Tibial nerve (tissue), 4 donors: ENCODE measurements at regions not wholly inside any gene's neighbourhood (a gene's known extent, or its start where the extent isn't known, plus 50 kb on each side); places are given as distances from the start of the nearest gene placed in this dataset.

ENCODE experiments used
- EP300 ChIP-seq, 2 donors: sonication (generic); formaldehyde crosslinking; IDR thresholded peaks; one replicate each; pipeline ENCODE4 v1.6.1; 2017; ENCODE audit warnings: antibody characterized with exemption in 2 of 2, mild to moderate bottlenecking in 1 of 2
- POLR2A ChIP-seq, 2 donors: fragments of 450-650 bp; IDR thresholded peaks; one replicate each; pipeline ENCODE4 v1.6.1; 2017; ENCODE audit warnings: antibody characterized with exemption in 2 of 2, mild to moderate bottlenecking in 2 of 2, moderate library complexity in 2 of 2
- TF ChIP-seq, protein P1 (sequence below), 5 experiments: fragments of 200-600 bp in 3 of 5; fragments of 450-650 bp in 2 of 5; sonication (generic) in 3 of 5; IDR thresholded peaks; one replicate each; pipeline ENCODE4 v1.5.1; 2016 to 2019; ENCODE audit warnings: antibody characterized with exemption in 5 of 5, mild to moderate bottlenecking in 3 of 5, moderate library complexity in 2 of 5

DNA sequence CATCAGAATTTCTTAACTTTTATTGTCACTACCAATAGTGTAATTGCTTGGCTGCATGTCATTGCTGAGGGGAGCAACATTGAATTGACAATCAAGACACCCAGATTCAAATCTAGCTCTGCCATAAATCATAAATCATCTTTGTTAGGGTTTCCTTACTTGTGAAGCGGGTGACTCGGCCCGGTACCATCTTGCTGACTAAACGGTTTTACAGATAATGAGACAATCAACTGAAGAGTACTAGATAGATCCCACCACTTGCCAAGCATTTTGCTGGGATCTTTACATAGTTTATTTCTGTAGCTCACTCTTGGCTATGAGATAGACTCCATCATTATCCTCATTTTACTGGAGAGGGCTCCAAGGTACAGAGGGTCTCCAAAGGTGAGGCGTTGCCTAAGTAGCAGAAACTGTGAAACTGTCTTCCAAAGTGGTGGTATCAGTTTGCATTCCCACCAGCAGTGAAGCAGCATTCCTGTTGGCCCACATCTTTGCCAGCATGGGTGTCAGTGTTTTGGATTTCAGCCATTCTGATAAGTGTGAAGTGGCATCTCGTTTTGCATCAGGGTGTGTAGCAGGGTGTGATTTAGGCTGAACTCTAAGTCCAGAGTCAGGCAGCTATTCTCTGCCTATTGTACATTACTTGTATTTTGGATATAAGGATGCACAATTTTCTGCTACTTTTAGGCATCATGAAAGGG lies 168.7 kb upstream of the BMPER start:
- TF ChIP-seq POLR2A (IDR thresholded peaks at IDR 0.05), result no peak
- TF ChIP-seq, protein P1, sequence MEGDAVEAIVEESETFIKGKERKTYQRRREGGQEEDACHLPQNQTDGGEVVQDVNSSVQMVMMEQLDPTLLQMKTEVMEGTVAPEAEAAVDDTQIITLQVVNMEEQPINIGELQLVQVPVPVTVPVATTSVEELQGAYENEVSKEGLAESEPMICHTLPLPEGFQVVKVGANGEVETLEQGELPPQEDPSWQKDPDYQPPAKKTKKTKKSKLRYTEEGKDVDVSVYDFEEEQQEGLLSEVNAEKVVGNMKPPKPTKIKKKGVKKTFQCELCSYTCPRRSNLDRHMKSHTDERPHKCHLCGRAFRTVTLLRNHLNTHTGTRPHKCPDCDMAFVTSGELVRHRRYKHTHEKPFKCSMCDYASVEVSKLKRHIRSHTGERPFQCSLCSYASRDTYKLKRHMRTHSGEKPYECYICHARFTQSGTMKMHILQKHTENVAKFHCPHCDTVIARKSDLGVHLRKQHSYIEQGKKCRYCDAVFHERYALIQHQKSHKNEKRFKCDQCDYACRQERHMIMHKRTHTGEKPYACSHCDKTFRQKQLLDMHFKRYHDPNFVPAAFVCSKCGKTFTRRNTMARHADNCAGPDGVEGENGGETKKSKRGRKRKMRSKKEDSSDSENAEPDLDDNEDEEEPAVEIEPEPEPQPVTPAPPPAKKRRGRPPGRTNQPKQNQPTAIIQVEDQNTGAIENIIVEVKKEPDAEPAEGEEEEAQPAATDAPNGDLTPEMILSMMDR (IDR thresholded peaks at IDR 0.05), result no peak
- no peak for TF ChIP-seq EP300 (IDR thresholded peaks at IDR 0.05)
